ENCODE measurements at regions not wholly inside any gene's neighbourhood (a gene's known extent, or its start where the extent isn't known, plus 50 kb on each side); places are given as distances from the start of the nearest gene placed in this dataset.

DNA sequence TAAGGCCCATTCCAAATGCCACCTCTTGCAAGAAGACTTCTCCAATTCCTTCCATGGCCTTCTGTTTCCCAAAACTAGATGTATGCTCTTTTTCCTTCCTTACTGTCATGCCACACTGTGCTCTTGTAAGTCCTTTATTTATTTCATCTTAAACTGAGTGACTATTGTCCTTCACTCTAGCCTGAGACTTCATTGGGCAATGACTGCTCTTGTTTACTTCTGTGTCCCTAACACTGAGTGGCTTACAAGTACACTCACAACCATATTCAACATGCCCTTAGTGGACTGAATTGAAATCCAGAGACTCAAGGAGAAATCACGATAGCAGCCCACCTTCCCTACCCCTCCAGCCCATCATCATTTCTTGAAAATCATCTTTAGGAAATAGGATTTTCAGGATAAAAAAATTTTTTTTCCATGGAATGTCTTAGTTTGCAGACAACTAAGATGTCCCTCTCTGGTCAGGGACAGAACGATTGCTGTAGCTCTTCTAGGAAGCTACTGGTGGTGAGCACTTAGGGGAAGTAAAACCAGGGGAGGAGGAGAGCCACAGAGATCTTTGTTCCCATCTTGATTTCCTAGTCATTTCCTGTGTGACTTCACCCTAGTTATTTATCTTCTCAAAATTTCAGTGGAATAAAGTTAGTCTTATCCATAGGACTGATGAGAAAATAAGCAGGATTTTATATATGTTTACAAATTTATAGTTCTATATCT, 80.7 kb downstream of the CYRIA start:
- no peaks in the 10 kb centered on the region for H3K4me1 ChIP-seq (ENCODE audit: control insufficient read depth, insufficient read depth, low read length)
- DNase-seq, result no peak
- H3K27ac ChIP-seq (ENCODE audit: insufficient read depth, low read length), result no peak overlapping the region
- no peak overlapping the region for H4K91ac ChIP-seq (ENCODE audit: insufficient read depth, low read depth, low read length)
- no peaks in the 10 kb centered on the region for H3K9me1 ChIP-seq (ENCODE audit: insufficient read depth, low read length)
- no TSS peak for BruUV-seq (replicated peaks)
- H2BK5ac ChIP-seq (ENCODE audit: low read depth, low read length, poor library complexity, severe bottlenecking), result no peak overlapping the region
- H3K23ac ChIP-seq (ENCODE audit: low read depth, low read length), result no peak overlapping the region
- no peak overlapping the region for H2AFZ ChIP-seq (replicated peaks; ENCODE audit: low read length, poor library complexity)
- no peak overlapping the region for H2AK5ac ChIP-seq (ENCODE audit: low read depth, low read length)
- intact Hi-C loops (cut with micrococcal nuclease), result no loop called here
- POLR2A ChIA-PET (ENCODE audit: unreplicated experiment), result no interaction called here
- dilution Hi-C loops (cut with HindIII; ENCODE audit: low sequenced_read_pairs, unreplicated experiment), result no loop called here
- in situ Hi-C loops (cut with MboI; ENCODE audit: low sequenced_read_pairs), result no loop called here
- CTCF ChIA-PET, result interaction anchor here (0.6 to 1.9 kb wide), 2 partner anchors 17 to 24 kb away, joined by 3 to 4 read pairs; no protein-coding TSS in a partner anchor
- no peak for ATAC-seq (ENCODE audit: low read depth)
- H3K36me3 ChIP-seq (ENCODE audit: control insufficient read depth, insufficient read depth, low read length), result no peaks in the 10 kb centered on the region
- no peaks in the 10 kb centered on the region for H3K79me1 ChIP-seq (ENCODE audit: low read depth in 1 of 2, low read length in 2 of 2)
- no peak overlapping the region for H2BK15ac ChIP-seq (ENCODE audit: low read depth, low read length)
- H3K4me3 ChIP-seq (ENCODE audit: insufficient read depth, low read depth, low read length), result no peak overlapping the region
- no peak overlapping the region for H3K4ac ChIP-seq (ENCODE audit: low read depth, low read length)
- H2AK9ac ChIP-seq (replicated peaks; ENCODE audit: low read depth, low read length, poor library complexity), result no peak overlapping the region
- H3K4me2 ChIP-seq (ENCODE audit: low read depth, low read length), result no peak overlapping the region
- H2BK20ac ChIP-seq (ENCODE audit: low read depth, low read length), result no peak overlapping the region
- H3K9ac ChIP-seq (ENCODE audit: low read depth, low read length), result no peak overlapping the region
- no peak overlapping the region for H4K5ac ChIP-seq (ENCODE audit: low read depth, low read length)
- H4K20me1 ChIP-seq (ENCODE audit: insufficient read depth, low read length), result no peaks in the 10 kb centered on the region
- H4K8ac ChIP-seq (ENCODE audit: low read depth in 2 of 2, low read length in 2 of 2), result no peak overlapping the region
- H3K56ac ChIP-seq (ENCODE audit: extremely low read depth, insufficient read depth, low read length), result no peak overlapping the region
- WGBS, 2 experiments (ENCODE audit: extremely low coverage in 2 of 2, insufficient read length in 1 of 2), result no CpG with 5 or more reads among the region's 2 CpGs
- H3K14ac ChIP-seq (replicated peaks; ENCODE audit: low read depth, low read length), result no peak overlapping the region
- no peaks in the 10 kb centered on the region for H3K27me3 ChIP-seq (ENCODE audit: control insufficient read depth, insufficient read depth, low read length)
- H3K18ac ChIP-seq (ENCODE audit: low read depth, low read length), result no peak overlapping the region
- H2BK120ac ChIP-seq (ENCODE audit: low read depth, low read length), result no peak overlapping the region
- TF ChIP-seq RAD21 (IDR thresholded peaks at IDR 0.05; ENCODE audit: low read length), result no peak
- TF ChIP-seq CHD1 (IDR thresholded peaks at IDR 0.05; ENCODE audit: low read depth, low read length), result no peak
- no peak for TF ChIP-seq CEBPB (IDR thresholded peaks at IDR 0.05; ENCODE audit: low read depth, low read length)
- TF ChIP-seq NFE2L2 (IDR thresholded peaks at IDR 0.05; ENCODE audit: low read depth, low read length), result no peak
- TF ChIP-seq FOS (IDR thresholded peaks at IDR 0.05; ENCODE audit: low read depth, low read length), result no peak
- TF ChIP-seq, protein P1, sequence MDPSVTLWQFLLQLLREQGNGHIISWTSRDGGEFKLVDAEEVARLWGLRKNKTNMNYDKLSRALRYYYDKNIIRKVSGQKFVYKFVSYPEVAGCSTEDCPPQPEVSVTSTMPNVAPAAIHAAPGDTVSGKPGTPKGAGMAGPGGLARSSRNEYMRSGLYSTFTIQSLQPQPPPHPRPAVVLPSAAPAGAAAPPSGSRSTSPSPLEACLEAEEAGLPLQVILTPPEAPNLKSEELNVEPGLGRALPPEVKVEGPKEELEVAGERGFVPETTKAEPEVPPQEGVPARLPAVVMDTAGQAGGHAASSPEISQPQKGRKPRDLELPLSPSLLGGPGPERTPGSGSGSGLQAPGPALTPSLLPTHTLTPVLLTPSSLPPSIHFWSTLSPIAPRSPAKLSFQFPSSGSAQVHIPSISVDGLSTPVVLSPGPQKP (IDR thresholded peaks at IDR 0.05; ENCODE audit: borderline replicate concordance, low read depth, low read length), result no peak
- TF ChIP-seq, protein P2, sequence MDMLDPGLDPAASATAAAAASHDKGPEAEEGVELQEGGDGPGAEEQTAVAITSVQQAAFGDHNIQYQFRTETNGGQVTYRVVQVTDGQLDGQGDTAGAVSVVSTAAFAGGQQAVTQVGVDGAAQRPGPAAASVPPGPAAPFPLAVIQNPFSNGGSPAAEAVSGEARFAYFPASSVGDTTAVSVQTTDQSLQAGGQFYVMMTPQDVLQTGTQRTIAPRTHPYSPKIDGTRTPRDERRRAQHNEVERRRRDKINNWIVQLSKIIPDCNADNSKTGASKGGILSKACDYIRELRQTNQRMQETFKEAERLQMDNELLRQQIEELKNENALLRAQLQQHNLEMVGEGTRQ (IDR thresholded peaks at IDR 0.05; ENCODE audit: low read depth, low read length), result no peak
- TF ChIP-seq RFX5 (IDR thresholded peaks at IDR 0.05; ENCODE audit: low read depth, low read length), result no peak
- TF ChIP-seq BHLHE40 (IDR thresholded peaks at IDR 0.05; ENCODE audit: low read depth, low read length), result no peak
- no peak for TF ChIP-seq MAFK (IDR thresholded peaks at IDR 0.05; ENCODE audit: low read depth, low read length)
- TF ChIP-seq SMC3 (IDR thresholded peaks at IDR 0.05; ENCODE audit: low read depth, low read length), result no peak
- TF ChIP-seq MXI1 (IDR thresholded peaks at IDR 0.05; ENCODE audit: borderline replicate concordance, low read depth, low read length), result no peak
- H3K9me3 ChIP-seq (ENCODE audit: control insufficient read depth, insufficient read depth, low read length), result no peaks in the 10 kb centered on the region

Data from IMR-90 (cell line).